Astrocyte (in vitro differentiated cells and primary cell): ENCODE measurements at regions not wholly inside any gene's neighbourhood (a gene's known extent, or its start where the extent isn't known, plus 50 kb on each side); places are given as distances from the start of the nearest gene placed in this dataset.
"Not testable (repeated sequence)": the region's sequence is repeated elsewhere in the genome, so short reads cannot be mapped to it uniquely, and the experiment has no call there.

ENCODE experiments used
- DNase-seq: peaks from one replicate; pipeline ENCODE4 v3.0.0-alpha.2; 2010; ENCODE audit warnings: low read depth
- FAIRE-seq: peaks from 2 replicates; lab custom pipeline; 2011; peaks lifted over from hg19 to GRCh38; lab: Jason Lieb, UNC
- H2AFZ ChIP-seq: 2 replicates; pipeline ENCODE4 v1.6.0; 2012; ENCODE audit warnings: low read depth, low read length, inconsistent platforms
- H3K27ac ChIP-seq: 2 replicates; pipeline ENCODE4 v1.5.1; 2011; ENCODE audit warnings: low read depth, low read length, inconsistent platforms
- H3K27me3 ChIP-seq: 2 replicates; pipeline ENCODE4 v1.6.0; 2011; ENCODE audit warnings: low read length, inconsistent platforms; ENCODE audit not compliant: insufficient read depth
- H3K36me3 ChIP-seq: 2 replicates; pipeline ENCODE4 v1.5.1; 2011; ENCODE audit warnings: low read length, inconsistent platforms; ENCODE audit not compliant: insufficient read depth
- H3K4me1 ChIP-seq: 2 replicates; pipeline ENCODE4 v1.5.1; 2011; ENCODE audit warnings: low read length, inconsistent platforms; ENCODE audit not compliant: insufficient read depth
- H3K4me2 ChIP-seq: 2 replicates; pipeline ENCODE4 v1.6.0; 2012; ENCODE audit warnings: low read length, inconsistent platforms
- H3K4me3 ChIP-seq: 2 replicates; pipeline ENCODE4 v1.5.1; 2011; ENCODE audit warnings: low read depth, mild to moderate bottlenecking, low read length, inconsistent platforms; ENCODE audit not compliant: insufficient read depth
- H3K79me2 ChIP-seq: 2 replicates; pipeline ENCODE4 v1.6.0; 2012; ENCODE audit warnings: mild to moderate bottlenecking, low read length, inconsistent platforms; ENCODE audit not compliant: insufficient read depth
- H3K9ac ChIP-seq: 2 replicates; pipeline ENCODE4 v1.6.0; 2012; ENCODE audit warnings: mild to moderate bottlenecking, low read length, inconsistent platforms
- H3K9me3 ChIP-seq: 2 replicates; pipeline ENCODE4 v1.5.1; 2012; ENCODE audit warnings: low read depth, mild to moderate bottlenecking, low read length, inconsistent platforms; ENCODE audit not compliant: insufficient read depth
- H4K20me1 ChIP-seq: 2 replicates; pipeline ENCODE4 v1.6.0; 2012; ENCODE audit warnings: low read length, inconsistent platforms; ENCODE audit not compliant: insufficient read depth
- H3K27ac Mint-ChIP-seq: one replicate; pipeline ENCODE4 v1.8.0; 2021; ENCODE audit warnings: mild to moderate bottlenecking, mixed read lengths; ENCODE audit not compliant: unreplicated experiment
- H3K27me3 Mint-ChIP-seq: one replicate; pipeline ENCODE4 v1.8.0; 2021; ENCODE audit warnings: low read depth, mixed read lengths; ENCODE audit not compliant: unreplicated experiment
- H3K36me3 Mint-ChIP-seq: one replicate; pipeline ENCODE4 v1.8.0; 2021; ENCODE audit warnings: low read depth, mixed read lengths; ENCODE audit not compliant: unreplicated experiment
- H3K4me1 Mint-ChIP-seq: one replicate; pipeline ENCODE4 v1.8.0; 2021; ENCODE audit warnings: low read depth, mixed read lengths; ENCODE audit not compliant: unreplicated experiment
- H3K4me3 Mint-ChIP-seq: one replicate; pipeline ENCODE4 v1.8.0; 2021; ENCODE audit warnings: mild to moderate bottlenecking, moderate library complexity, mixed read lengths; ENCODE audit not compliant: unreplicated experiment
- H3K9me3 Mint-ChIP-seq: one replicate; pipeline ENCODE4 v1.8.0; 2021; ENCODE audit warnings: mild to moderate bottlenecking, mixed read lengths; ENCODE audit not compliant: unreplicated experiment

GRCh38 chr3:130151555-130151954 is 69.9 kb downstream of the ALG1L2 start:
- not testable (repeated sequence) for H3K9me3 ChIP-seq, H3K4me3 ChIP-seq, H3K27ac ChIP-seq, H3K27ac Mint-ChIP-seq, H3K36me3 Mint-ChIP-seq, H3K27me3 Mint-ChIP-seq, FAIRE-seq, H3K36me3 ChIP-seq, H3K9ac ChIP-seq, DNase-seq, H2AFZ ChIP-seq, H3K4me3 Mint-ChIP-seq, H3K4me1 ChIP-seq, H3K4me2 ChIP-seq, H4K20me1 ChIP-seq, H3K27me3 ChIP-seq, H3K79me2 ChIP-seq
- Mint-ChIP-seq H3K9me3 (peaks cover 17% of the 10 kb centered on the region), H3K4me1 (peaks cover 12% of the 10 kb centered on the region)

GRCh38 chr3:130153247-130153646 is 71.6 kb downstream of the ALG1L2 start:
- not testable (repeated sequence) for H3K4me2 ChIP-seq, FAIRE-seq, H3K27me3 Mint-ChIP-seq, H3K79me2 ChIP-seq, H3K27ac Mint-ChIP-seq, H4K20me1 ChIP-seq, H3K36me3 Mint-ChIP-seq, H3K4me3 Mint-ChIP-seq, H2AFZ ChIP-seq, DNase-seq, H3K4me1 Mint-ChIP-seq, H3K4me1 ChIP-seq, H3K27ac ChIP-seq, H3K9ac ChIP-seq, H3K27me3 ChIP-seq, H3K36me3 ChIP-seq, H3K4me3 ChIP-seq, H3K9me3 ChIP-seq
- peaks cover 19% of the 10 kb centered on the region for H3K9me3 Mint-ChIP-seq

- not testable (repeated sequence) for DNase-seq, H3K27ac Mint-ChIP-seq, H3K9me3 Mint-ChIP-seq, H3K4me3 Mint-ChIP-seq, H3K4me1 Mint-ChIP-seq, H3K79me2 ChIP-seq, H3K27me3 ChIP-seq, H3K36me3 ChIP-seq, H4K20me1 ChIP-seq, H2AFZ ChIP-seq, H3K4me1 ChIP-seq, H3K27me3 Mint-ChIP-seq, H3K4me2 ChIP-seq, FAIRE-seq, H3K36me3 Mint-ChIP-seq, H3K9ac ChIP-seq, H3K9me3 ChIP-seq, H3K4me3 ChIP-seq, H3K27ac ChIP-seq
Observed at GRCh38 chr3:130155464-130155863, 73.8 kb downstream of the ALG1L2 start.

- not testable (repeated sequence) for H3K9me3 ChIP-seq, FAIRE-seq, H3K4me1 Mint-ChIP-seq, H3K79me2 ChIP-seq, H3K36me3 Mint-ChIP-seq, H3K9me3 Mint-ChIP-seq, H3K27ac Mint-ChIP-seq, H3K27ac ChIP-seq, H3K4me3 ChIP-seq, H3K27me3 ChIP-seq, H3K4me2 ChIP-seq, H3K4me3 Mint-ChIP-seq, H3K36me3 ChIP-seq, H3K4me1 ChIP-seq, H3K27me3 Mint-ChIP-seq, H4K20me1 ChIP-seq, DNase-seq, H3K9ac ChIP-seq, H2AFZ ChIP-seq
Observed at GRCh38 chr3:130166856-130167255, 85.2 kb downstream of the ALG1L2 start.

- H3K27ac ChIP-seq, H3K27ac Mint-ChIP-seq, H3K36me3 Mint-ChIP-seq, H3K9me3 Mint-ChIP-seq, H3K4me3 ChIP-seq, H3K36me3 ChIP-seq, H3K4me3 Mint-ChIP-seq, H3K9ac ChIP-seq, DNase-seq, H2AFZ ChIP-seq, H3K27me3 ChIP-seq, H3K4me2 ChIP-seq, H3K27me3 Mint-ChIP-seq, FAIRE-seq, H4K20me1 ChIP-seq, H3K79me2 ChIP-seq, H3K4me1 ChIP-seq, H3K9me3 ChIP-seq: not testable (repeated sequence)
- H3K4me1 Mint-ChIP-seq, result peaks cover 20% of the 10 kb centered on the region
Observed at GRCh38 chr3:130175195-130175594, 93.6 kb downstream of the ALG1L2 start.

- not testable (repeated sequence) for DNase-seq, H3K4me1 ChIP-seq, H4K20me1 ChIP-seq, H3K27me3 Mint-ChIP-seq, H3K27ac ChIP-seq, H3K4me3 Mint-ChIP-seq, H3K79me2 ChIP-seq, H3K4me2 ChIP-seq, H3K27me3 ChIP-seq, H3K27ac Mint-ChIP-seq, H3K9ac ChIP-seq, H3K36me3 Mint-ChIP-seq, H3K4me3 ChIP-seq, H2AFZ ChIP-seq, H3K36me3 ChIP-seq, H3K9me3 Mint-ChIP-seq, FAIRE-seq, H3K9me3 ChIP-seq
- H3K4me1 Mint-ChIP-seq, result peaks cover 21% of the 10 kb centered on the region
Observed at GRCh38 chr3:130176476-130177256, 95.0 kb downstream of the ALG1L2 start.
